Heart left ventricle (tissue), 16 donors: ENCODE measurements at regions not wholly inside any gene's neighbourhood (a gene's known extent, or its start where the extent isn't known, plus 50 kb on each side); places are given as distances from the start of the nearest gene placed in this dataset.

ENCODE experiments used
- ATAC-seq, 4 donors: fragments of 200-7000 bp; cut with Tn5 transposase; one replicate each; pipeline ENCODE4 v1.9.1; 2020 to 2022; ENCODE audit warnings: moderate library complexity in 4 of 4, mild to moderate bottlenecking in 3 of 4, moderate number of reproducible peaks in 1 of 4
- DNase-seq, 5 donors: peaks; one replicate each; pipeline ENCODE4 v3.0.0-alpha.2; 2020
- H3K27ac ChIP-seq, 12 donors: fragments of 200-600 bp; sonication (generic) in 4 of 12; one replicate each; pipeline versions ENCODE4 v1.5.0 to v1.8.0; 2016 to 2022; ENCODE audit warnings: mild to moderate bottlenecking in 2 of 12
- H3K27me3 ChIP-seq, 9 donors: fragments of 200-600 bp; sonication (generic) in 2 of 9; one replicate each; pipeline versions ENCODE4 v1.5.1 to v1.8.0; 2016 to 2022; ENCODE audit warnings: mild to moderate bottlenecking in 3 of 9
- H3K36me3 ChIP-seq, 9 donors: fragments of 200-600 bp; sonication (generic) in 2 of 9; one replicate each; pipeline versions ENCODE4 v1.5.0 to v1.8.0; 2018 to 2022; ENCODE audit warnings: mild to moderate bottlenecking in 2 of 9
- H3K4me1 ChIP-seq, 12 donors: fragments of 200-600 bp; sonication (generic) in 4 of 12; one replicate each; pipeline versions ENCODE4 v1.5.0 to v1.8.0; 2016 to 2022; ENCODE audit warnings: mild to moderate bottlenecking in 3 of 12
- H3K4me3 ChIP-seq, 12 donors: fragments of 200-600 bp; sonication (generic) in 4 of 12; one replicate each; pipeline versions ENCODE4 v1.5.0 to v1.8.0; 2017 to 2022; ENCODE audit warnings: mild to moderate bottlenecking in 9 of 12, moderate library complexity in 4 of 12
- H3K9me3 ChIP-seq, 12 donors: fragments of 200-600 bp; sonication (generic) in 4 of 12; one replicate each; pipeline versions ENCODE4 v1.5.0 to v1.8.0; 2016 to 2022; ENCODE audit warnings: mild to moderate bottlenecking in 1 of 12
- POLR2A ChIP-seq, 2 donors: fragments of 450-650 bp; IDR thresholded peaks; one replicate each; pipeline ENCODE4 v1.6.1; 2017; ENCODE audit warnings: antibody characterized with exemption in 2 of 2, mild to moderate bottlenecking in 2 of 2, moderate library complexity in 2 of 2
- WGBS, 4 donors: extraction: QIAGEN DNeasy Blood & Tissue Kit in 2 of 4; methylation state at CpG; one replicate each; pipeline versions ENCODE4 v1.1.5 to v1.1.7; 2013 to 2018; 5-methylcytosine and 5-hydroxymethylcytosine counted together
- intact Hi-C, 10 donors: fragments of 100-400 bp; cut with DNase I; formaldehyde crosslinking; loops; one replicate each; pipeline versions ENCODE4 v1.11.1 to v1.14.2; 2022
- TF ChIP-seq, protein P1 (sequence below), 12 donors: fragments of 200-600 bp; sonication (generic) in 4 of 12; IDR thresholded peaks; one replicate each; pipeline versions ENCODE4 v1.5.0 to v1.8.0; 2018 to 2022; ENCODE audit warnings: antibody characterized with exemption in 12 of 12, mild to moderate bottlenecking in 5 of 12
- donor health status: ischemic (EF 13 %, LVEDD 7.1; RV severe dilation, severe dysfunction).
- donor health status: healthy with polysubstance abuse.
- donor health status: DM: no; HTN: yes; CAD: no.
- donor health status: DM: no; HTN: no; CAD: no.
- donor health status: ischemic (EF 25% LVEDD 6.9; RV normal size, moderate dysfunction).
- donor health status: ischemic (EF 25% LVEDD 5.7; RV mildly dilated, moderate dysfunction).
- donor health status: healthy.
- donor health status: DM: yes; HTN: yes; CAD: no.
- donor health status: ischemic (EF 35%, LVEDD 5.7; RV mildly dilated, moderate dysfunction).
- donor health status: nonischemic (EF 11% LVEDD 7.7; RV severe dilation, severe dysfunction).
- donor health status: DM: yes; HTN: yes; CAD: no.
- donor health status: PGD.
- donor health status: ischemic (EF 29% LVEDD 5.4; RV normal size, mild dysfunction).
- donor health status: nonischemic (EF 23%, LVEDD 6.1; RV moderate dilation, normal function).

GRCh38 chr13:90299238-90299637 is 1048.2 kb upstream of the MIR17HG start:
- 83 to 91% (median 85%) methylated on average over 5 of the region's 5 CpGs for WGBS, 4 donors
- H3K36me3 ChIP-seq, result no peaks in the 10 kb centered on the region

GRCh38 chr13:90300015-90300414 is 1047.5 kb upstream of the MIR17HG start:
- no peaks in the 10 kb centered on the region for H3K36me3 ChIP-seq
- no peak overlapping the region for H3K27ac ChIP-seq
- H3K9me3 ChIP-seq, result no peaks in the 10 kb centered on the region
- H3K4me1 ChIP-seq, result peaks cover 0 to 5% (median 0%) of the 10 kb centered on the region in 12 donors
- intact Hi-C loops, result no loop called here
- WGBS, 4 donors, result 94 to 98% (median 96%) methylated on average over 2 of the region's 2 CpGs
- DNase-seq, result no peak
- ATAC-seq, result no peak
- no peaks in the 10 kb centered on the region for H3K27me3 ChIP-seq
- no peak overlapping the region for H3K4me3 ChIP-seq
- TF ChIP-seq, protein P1, sequence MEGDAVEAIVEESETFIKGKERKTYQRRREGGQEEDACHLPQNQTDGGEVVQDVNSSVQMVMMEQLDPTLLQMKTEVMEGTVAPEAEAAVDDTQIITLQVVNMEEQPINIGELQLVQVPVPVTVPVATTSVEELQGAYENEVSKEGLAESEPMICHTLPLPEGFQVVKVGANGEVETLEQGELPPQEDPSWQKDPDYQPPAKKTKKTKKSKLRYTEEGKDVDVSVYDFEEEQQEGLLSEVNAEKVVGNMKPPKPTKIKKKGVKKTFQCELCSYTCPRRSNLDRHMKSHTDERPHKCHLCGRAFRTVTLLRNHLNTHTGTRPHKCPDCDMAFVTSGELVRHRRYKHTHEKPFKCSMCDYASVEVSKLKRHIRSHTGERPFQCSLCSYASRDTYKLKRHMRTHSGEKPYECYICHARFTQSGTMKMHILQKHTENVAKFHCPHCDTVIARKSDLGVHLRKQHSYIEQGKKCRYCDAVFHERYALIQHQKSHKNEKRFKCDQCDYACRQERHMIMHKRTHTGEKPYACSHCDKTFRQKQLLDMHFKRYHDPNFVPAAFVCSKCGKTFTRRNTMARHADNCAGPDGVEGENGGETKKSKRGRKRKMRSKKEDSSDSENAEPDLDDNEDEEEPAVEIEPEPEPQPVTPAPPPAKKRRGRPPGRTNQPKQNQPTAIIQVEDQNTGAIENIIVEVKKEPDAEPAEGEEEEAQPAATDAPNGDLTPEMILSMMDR (IDR thresholded peaks at IDR 0.05), result no peak

More at GRCh38 chr13:90299238-90299637, 1048.2 kb upstream of the MIR17HG start:
- TF ChIP-seq, protein P1 (IDR thresholded peaks at IDR 0.05), result no peak
- TF ChIP-seq POLR2A (IDR thresholded peaks at IDR 0.05), result no peak
- intact Hi-C loops, result no loop called here
- Histone ChIP-seq H3K27ac (no peak overlapping the region), H3K4me3 (no peak overlapping the region), H3K4me1 (peaks cover 0 to 5% (median 0%) of the 10 kb centered on the region in 12 donors), H3K9me3 (no peaks in the 10 kb centered on the region), H3K27me3 (no peaks in the 10 kb centered on the region)
- ATAC-seq (no peak), DNase-seq (no peak)

GRCh38 chr13:90302107-90302506 is 1045.4 kb upstream of the MIR17HG start:
- no peaks in the 10 kb centered on the region for H3K36me3 ChIP-seq
- DNase-seq, result no peak
- WGBS, 4 donors, result 43 to 69% (median 58%) methylated on average over 1 of the region's 1 CpG
- no peaks in the 10 kb centered on the region for H3K9me3 ChIP-seq
- intact Hi-C loops, result no loop called here
- H3K4me1 ChIP-seq, result peaks cover 0 to 5% (median 0%) of the 10 kb centered on the region in 12 donors
- no peak overlapping the region for H3K27ac ChIP-seq
- H3K4me3 ChIP-seq, result no peak overlapping the region
- no peaks in the 10 kb centered on the region for H3K27me3 ChIP-seq
- ATAC-seq, result peak in 3 of 4 donors; percentile 41 to 93 (median 65)
- no peak for TF ChIP-seq POLR2A (IDR thresholded peaks at IDR 0.05)
- TF ChIP-seq, protein P1 (IDR thresholded peaks at IDR 0.05), result no peak

DNA sequence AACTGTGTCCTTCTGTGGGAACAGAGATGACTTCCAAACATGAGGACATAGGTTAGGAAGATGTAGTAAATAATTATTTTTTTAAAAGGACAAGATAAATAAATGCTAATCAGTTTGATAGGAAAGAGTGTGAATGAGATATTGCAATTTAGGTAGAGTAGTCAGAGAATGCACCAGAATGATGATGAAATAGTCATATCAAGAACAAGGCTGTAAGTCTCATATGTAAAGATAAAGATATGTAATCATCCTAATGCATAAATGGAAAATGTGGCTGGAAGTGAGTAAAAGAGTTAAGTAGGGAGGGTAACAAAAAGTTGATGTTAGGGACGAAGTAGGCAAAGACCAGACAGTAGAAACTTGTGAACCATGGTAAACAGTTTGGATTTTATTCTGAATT is 1041.7 kb upstream of the MIR17HG start:
- Histone ChIP-seq H3K4me1 (peaks cover 0 to 5% (median 0%) of the 10 kb centered on the region in 12 donors), H3K27ac (no peak overlapping the region), H3K27me3 (no peaks in the 10 kb centered on the region), H3K9me3 (no peaks in the 10 kb centered on the region), H3K36me3 (no peaks in the 10 kb centered on the region), H3K4me3 (no peak overlapping the region)
- TF ChIP-seq, protein P1 (IDR thresholded peaks at IDR 0.05), result no peak
- no peak for TF ChIP-seq POLR2A (IDR thresholded peaks at IDR 0.05)
- intact Hi-C loops, result no loop called here
- DNase-seq, result no peak
- 76 to 87% (median 81%) methylated on average over 1 of the region's 1 CpG for WGBS, 4 donors
- no peak for ATAC-seq
